ENCODE measurements at regions not wholly inside any gene's neighbourhood (a gene's known extent, or its start where the extent isn't known, plus 50 kb on each side); places are given as distances from the start of the nearest gene placed in this dataset.

GRCh38 chr5:107792940-107793339, 122.2 kb upstream of the EFNA5 start:
- TF ChIP-seq CTCF (IDR thresholded peaks at IDR 0.05) (no peak), KAT7 (CRISPR knock-in tag; IDR thresholded peaks at IDR 0.05; ENCODE audit: borderline replicate concordance) (no peak)

Measured in WTC11 (cell line).